Activated naive CD8-positive, alpha-beta T cell treated with anti-CD3 and anti-CD28 coated beads, Interleukin-2, amount 50 U/mL, for 24 hours (primary cell): ENCODE measurements at regions not wholly inside any gene's neighbourhood (a gene's known extent, or its start where the extent isn't known, plus 50 kb on each side); places are given as distances from the start of the nearest gene placed in this dataset.
"Not testable (repeated sequence)": the region's sequence is repeated elsewhere in the genome, so short reads cannot be mapped to it uniquely, and the experiment has no call there.

ENCODE experiments used
- ATAC-seq: fragments of 150-1000 bp; cut with Tn5 transposase; one replicate; pipeline ENCODE4 v1.10.0; 2021
- DNase-seq: peaks from one replicate; pipeline ENCODE4 v3.0.0; 2021
- H3K27ac Mint-ChIP-seq: one replicate; pipeline ENCODE4 v1.8.0; 2021; ENCODE audit warnings: mild to moderate bottlenecking, mixed read lengths
- H3K27me3 Mint-ChIP-seq: one replicate; pipeline ENCODE4 v1.8.0; 2021; ENCODE audit warnings: mixed read lengths
- H3K36me3 Mint-ChIP-seq: one replicate; pipeline ENCODE4 v1.8.0; 2021; ENCODE audit warnings: low read depth, mixed read lengths
- H3K4me1 Mint-ChIP-seq: one replicate; pipeline ENCODE4 v1.8.0; 2021; ENCODE audit warnings: mixed read lengths
- H3K4me3 Mint-ChIP-seq: one replicate; pipeline ENCODE4 v1.8.0; 2021; ENCODE audit warnings: mild to moderate bottlenecking, moderate library complexity, mixed read lengths
- H3K9me3 Mint-ChIP-seq: one replicate; pipeline ENCODE4 v1.8.0; 2021; ENCODE audit warnings: mixed read lengths

DNA sequence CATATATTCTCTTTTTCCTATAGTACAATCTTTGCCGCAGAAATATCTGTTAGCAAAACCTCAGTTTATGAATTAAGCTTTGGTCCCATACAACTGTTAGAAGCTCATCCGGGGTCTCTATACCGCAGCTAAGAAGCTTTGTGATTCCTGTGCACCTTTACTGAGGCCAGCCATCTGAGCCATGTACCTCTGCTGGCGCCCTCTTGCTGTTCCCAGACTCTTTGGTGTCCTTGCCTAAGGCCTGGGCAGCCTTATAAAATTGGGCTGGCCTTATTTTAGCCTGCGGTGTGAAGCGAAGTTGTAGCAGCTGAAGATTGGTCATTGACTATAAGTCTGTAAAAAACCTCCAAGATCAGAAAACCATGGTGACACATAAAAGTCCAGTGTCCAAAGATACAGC lies 1135.1 kb upstream of the CHAC2 start:
- H3K27ac Mint-ChIP-seq = no peak overlapping the region
- H3K36me3 Mint-ChIP-seq = no peaks in the 10 kb centered on the region
- no peaks in the 10 kb centered on the region for H3K27me3 Mint-ChIP-seq
- no peaks in the 10 kb centered on the region for H3K4me1 Mint-ChIP-seq
- no peak for ATAC-seq
- H3K4me3 Mint-ChIP-seq = no peak overlapping the region
- no peaks in the 10 kb centered on the region for H3K9me3 Mint-ChIP-seq
- no peak for DNase-seq

DNA sequence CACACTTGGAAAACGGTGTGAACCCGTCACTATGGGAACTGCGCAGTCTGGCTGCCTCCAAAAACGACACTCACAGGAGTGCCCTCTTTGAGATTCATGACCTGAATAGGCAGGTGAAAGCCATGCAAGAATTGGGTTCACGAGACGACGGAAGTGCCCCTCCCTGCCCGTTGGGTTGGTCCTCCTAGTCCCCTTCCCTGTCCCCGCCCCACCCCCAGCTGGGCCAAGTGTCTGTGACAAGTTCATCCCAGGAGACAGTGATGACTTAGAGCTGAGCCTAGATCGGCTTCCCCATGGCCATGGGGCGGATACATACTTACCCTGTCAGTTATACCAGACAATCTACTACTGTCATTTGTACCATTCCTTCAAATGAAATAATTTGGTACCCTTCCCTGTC lies 1137.7 kb upstream of the CHAC2 start:
- H3K27ac Mint-ChIP-seq = no peak overlapping the region
- no peaks in the 10 kb centered on the region for H3K9me3 Mint-ChIP-seq
- H3K4me3 Mint-ChIP-seq = no peak overlapping the region
- H3K27me3 Mint-ChIP-seq = no peaks in the 10 kb centered on the region
- ATAC-seq (no peak), DNase-seq (no peak)
- no peaks in the 10 kb centered on the region for H3K4me1 Mint-ChIP-seq
- H3K36me3 Mint-ChIP-seq = no peaks in the 10 kb centered on the region

DNA sequence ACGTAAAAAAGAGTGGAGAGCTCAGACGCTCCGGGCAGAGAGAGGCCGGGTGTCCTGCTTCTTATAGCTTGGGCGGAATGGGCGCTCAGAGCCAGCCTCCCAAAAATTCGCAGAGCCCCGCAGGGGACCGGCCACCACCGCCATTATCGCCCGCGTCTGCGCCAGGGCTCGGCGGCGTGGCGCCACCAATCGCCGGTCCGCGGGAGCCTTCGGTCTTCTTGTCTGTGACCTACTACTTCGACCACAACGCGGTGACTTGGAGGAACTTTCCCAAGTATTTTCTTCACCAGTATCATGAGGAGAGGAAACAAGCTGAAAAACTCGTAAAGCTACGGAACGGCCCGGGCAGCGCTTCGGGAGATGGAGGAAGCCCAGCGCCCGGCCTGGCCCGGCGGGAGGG lies 1138.1 kb upstream of the CHAC2 start:
- DNase-seq = no peak
- Mint-ChIP-seq H3K4me3 (no peak overlapping the region), H3K9me3 (no peaks in the 10 kb centered on the region), H3K36me3 (no peaks in the 10 kb centered on the region), H3K27ac (no peak overlapping the region), H3K27me3 (no peaks in the 10 kb centered on the region), H3K4me1 (no peaks in the 10 kb centered on the region)
- no peak for ATAC-seq

DNA sequence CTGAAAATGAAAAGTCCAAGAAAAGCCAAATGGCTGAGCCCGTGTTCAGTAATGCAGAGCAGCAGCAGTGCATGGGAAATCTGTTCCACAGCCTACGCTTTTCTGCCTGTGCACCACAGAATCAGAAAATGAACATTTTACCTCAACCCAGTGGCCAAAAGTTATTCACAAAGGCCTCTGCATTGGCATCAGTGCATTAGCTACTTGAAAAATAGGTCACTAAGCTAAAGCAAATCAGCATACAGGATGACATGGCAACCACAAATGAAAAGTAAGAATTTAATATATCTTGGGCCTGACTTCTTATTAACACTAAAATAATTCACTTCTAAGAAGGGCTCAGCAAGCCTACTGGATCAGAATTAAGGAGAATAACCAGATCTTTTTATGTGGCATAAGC lies 1145.3 kb upstream of the CHAC2 start:
- H3K4me3 Mint-ChIP-seq = no peak overlapping the region
- H3K27me3 Mint-ChIP-seq = no peaks in the 10 kb centered on the region
- H3K9me3 Mint-ChIP-seq = peaks cover 7% of the 10 kb centered on the region
- H3K27ac Mint-ChIP-seq = no peak overlapping the region
- DNase-seq (no peak), ATAC-seq (no peak)
- H3K4me1 Mint-ChIP-seq = no peaks in the 10 kb centered on the region
- H3K36me3 Mint-ChIP-seq = no peaks in the 10 kb centered on the region

DNA sequence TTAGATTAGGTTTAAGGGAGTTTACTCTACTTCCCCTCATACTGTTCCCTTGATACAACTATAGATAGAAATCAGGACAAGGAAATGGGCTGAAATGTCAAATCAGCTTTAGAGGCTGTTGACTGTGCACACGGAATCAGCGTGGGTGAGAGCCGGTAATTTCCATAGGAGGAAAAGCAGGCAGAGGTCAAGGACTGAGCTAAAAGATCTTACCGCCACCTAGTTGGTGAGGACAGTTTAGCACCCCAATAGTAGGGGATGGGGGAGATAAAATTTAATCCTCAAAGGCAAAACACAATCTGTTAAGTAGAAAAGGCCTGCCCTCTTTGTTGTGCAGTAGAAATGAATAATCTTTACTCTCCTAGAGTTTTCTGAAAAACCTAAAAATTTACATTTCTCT lies 1154.5 kb upstream of the CHAC2 start:
- no peak overlapping the region for H3K27ac Mint-ChIP-seq
- DNase-seq = no peak
- ATAC-seq = no peak
- H3K4me3 Mint-ChIP-seq = no peak overlapping the region
- no peaks in the 10 kb centered on the region for H3K4me1 Mint-ChIP-seq
- H3K36me3 Mint-ChIP-seq = no peaks in the 10 kb centered on the region
- H3K9me3 Mint-ChIP-seq = peaks cover 9% of the 10 kb centered on the region
- H3K27me3 Mint-ChIP-seq = no peaks in the 10 kb centered on the region

DNA sequence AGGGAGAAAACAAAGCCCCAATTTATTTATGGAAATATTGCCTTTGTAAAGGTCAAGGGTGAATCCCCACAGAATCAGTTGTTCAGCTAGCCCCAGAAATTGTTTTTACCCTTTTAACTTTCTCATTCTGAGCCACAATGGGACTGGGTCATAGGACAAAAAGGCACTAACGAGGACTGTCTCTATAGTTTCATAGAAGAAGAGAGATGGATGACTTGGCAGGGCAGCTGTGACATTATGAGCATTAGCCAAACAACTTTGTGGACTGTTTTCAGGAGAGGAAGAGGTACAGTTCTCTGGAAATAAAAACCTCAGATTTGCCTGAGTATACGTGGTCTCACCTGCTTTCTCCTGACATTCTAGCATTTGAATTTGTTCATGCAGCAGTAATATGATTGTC lies 1155.8 kb upstream of the CHAC2 start:
- no peak overlapping the region for H3K4me3 Mint-ChIP-seq
- peaks cover 4% of the 10 kb centered on the region for H3K9me3 Mint-ChIP-seq
- no peak overlapping the region for H3K27ac Mint-ChIP-seq
- ATAC-seq (no peak), DNase-seq (no peak)
- H3K4me1 Mint-ChIP-seq = no peaks in the 10 kb centered on the region
- H3K36me3 Mint-ChIP-seq = no peaks in the 10 kb centered on the region
- H3K27me3 Mint-ChIP-seq = no peaks in the 10 kb centered on the region

DNA sequence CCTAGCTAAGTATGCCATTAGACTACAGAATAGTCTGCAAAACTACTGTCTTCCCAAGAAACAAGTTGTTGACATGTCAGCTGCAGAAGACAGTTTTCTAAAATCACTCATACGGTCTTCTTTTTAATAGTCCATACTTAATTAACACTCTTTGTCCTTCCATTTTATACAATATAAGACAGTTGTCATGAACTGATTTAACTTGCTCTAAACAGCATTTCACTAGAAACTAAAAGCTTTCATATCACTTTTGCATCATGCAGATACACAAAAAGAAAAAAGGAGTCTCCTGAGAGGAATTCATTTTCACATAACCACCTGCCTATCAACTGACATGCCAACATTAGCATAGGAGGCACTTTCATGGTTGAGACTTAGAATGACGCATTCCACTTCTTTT lies 1159.6 kb upstream of the CHAC2 start:
- H3K4me1 Mint-ChIP-seq = no peaks in the 10 kb centered on the region

DNA sequence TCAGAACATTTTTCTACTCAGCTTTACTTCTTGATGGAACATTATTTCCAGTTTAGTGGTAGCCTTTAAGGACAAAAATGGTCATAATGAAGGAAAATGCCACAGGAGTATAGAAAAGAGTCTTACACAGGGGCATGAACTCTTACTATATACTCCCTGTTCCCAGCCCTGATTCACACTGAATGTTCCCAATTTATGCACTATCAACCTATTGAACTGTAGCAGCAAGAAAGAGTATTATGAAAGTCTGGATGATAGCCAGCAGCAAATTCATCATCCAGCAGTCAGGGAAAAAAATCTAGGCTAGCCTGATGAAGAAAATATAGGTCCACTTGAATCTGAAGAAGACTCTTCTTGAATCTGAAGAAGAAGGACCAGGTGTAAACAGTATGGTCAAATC lies 1170.3 kb upstream of the CHAC2 start:
- no peak for DNase-seq
- no peaks in the 10 kb centered on the region for H3K36me3 Mint-ChIP-seq
- H3K9me3 Mint-ChIP-seq = peaks cover 9% of the 10 kb centered on the region
- no peaks in the 10 kb centered on the region for H3K4me1 Mint-ChIP-seq
- no peak for ATAC-seq
- H3K4me3 Mint-ChIP-seq = no peak overlapping the region
- no peak overlapping the region for H3K27ac Mint-ChIP-seq
- H3K27me3 Mint-ChIP-seq = no peaks in the 10 kb centered on the region

More for the DNA sequence above, 1159.6 kb upstream of the CHAC2 start:
- Mint-ChIP-seq H3K27me3 (no peaks in the 10 kb centered on the region), H3K36me3 (no peaks in the 10 kb centered on the region), H3K27ac (no peak overlapping the region), H3K4me3 (no peak overlapping the region), H3K9me3 (peaks cover 14% of the 10 kb centered on the region)
- DNase-seq = no peak
- ATAC-seq = no peak

DNA sequence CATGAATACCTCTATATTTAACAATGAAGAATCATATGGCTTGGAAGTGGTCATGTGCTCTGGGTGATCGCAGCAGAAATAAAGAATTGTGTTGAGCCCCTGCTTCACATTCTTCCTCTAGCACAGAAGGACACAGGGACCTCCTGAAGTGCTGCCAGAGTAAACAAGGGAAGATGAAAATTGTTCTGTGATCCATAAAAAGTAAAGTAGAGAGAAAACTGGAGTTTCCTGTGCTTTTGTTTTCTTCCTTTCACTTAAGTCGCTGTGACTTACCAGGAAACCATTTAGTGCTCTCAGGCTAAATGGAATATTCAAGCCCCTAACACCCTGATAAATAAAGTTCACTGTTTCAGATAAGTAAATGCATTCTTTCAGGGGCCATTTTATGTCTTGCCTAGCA lies 1173.6 kb upstream of the CHAC2 start:
- H3K27me3 Mint-ChIP-seq = no peaks in the 10 kb centered on the region
- H3K9me3 Mint-ChIP-seq = peaks cover 25% of the 10 kb centered on the region
- H3K27ac Mint-ChIP-seq = no peak overlapping the region
- no peak for ATAC-seq
- no peaks in the 10 kb centered on the region for H3K36me3 Mint-ChIP-seq
- DNase-seq = no peak
- H3K4me1 Mint-ChIP-seq = no peaks in the 10 kb centered on the region
- H3K4me3 Mint-ChIP-seq = no peak overlapping the region

DNA sequence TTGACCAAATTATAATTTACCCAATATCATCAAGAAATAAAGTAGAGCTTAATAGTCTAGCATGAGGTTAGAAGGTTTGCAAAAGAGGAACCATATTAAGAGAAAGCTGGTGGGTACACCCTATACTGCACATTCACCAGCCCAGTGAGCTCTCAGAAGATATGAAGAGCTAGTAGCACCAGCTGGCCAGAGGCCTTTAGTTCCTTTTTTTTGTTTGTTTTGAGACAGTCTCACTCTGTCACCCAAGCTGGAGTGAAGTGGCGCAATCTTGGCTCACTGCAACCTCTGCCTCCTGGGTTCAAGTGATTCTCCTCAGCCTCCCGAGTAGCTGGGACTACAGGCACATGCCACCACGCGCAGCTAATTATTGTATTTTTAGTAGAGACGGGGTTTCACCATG lies 1183.5 kb upstream of the CHAC2 start:
- H3K9me3 Mint-ChIP-seq = peaks cover 19% of the 10 kb centered on the region
- H3K27me3 Mint-ChIP-seq, ATAC-seq, H3K4me1 Mint-ChIP-seq, H3K4me3 Mint-ChIP-seq, DNase-seq, H3K27ac Mint-ChIP-seq, H3K36me3 Mint-ChIP-seq: not testable (repeated sequence)

DNA sequence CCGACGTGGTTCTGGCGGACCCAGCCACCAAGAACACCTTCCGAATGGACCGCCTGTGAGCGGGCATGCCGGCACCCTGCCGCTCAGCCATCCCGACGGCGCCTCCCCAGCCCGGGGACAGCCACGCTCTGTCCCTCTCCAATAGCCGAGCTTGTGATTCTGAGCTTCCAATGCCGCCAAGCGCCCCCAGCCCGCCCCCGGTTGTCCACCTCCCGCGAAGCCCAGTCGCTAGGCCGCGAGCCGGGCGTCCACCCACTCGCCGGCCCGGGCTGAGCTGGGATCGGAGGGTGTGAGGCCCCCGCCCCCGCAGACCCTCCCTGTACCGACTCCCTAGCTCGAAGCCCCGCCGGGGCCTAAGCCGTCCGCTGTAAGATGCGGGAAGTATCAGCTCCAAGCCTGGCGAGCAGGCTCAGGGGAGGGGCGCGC lies 1195.1 kb upstream of the CHAC2 start:
- no peak for ATAC-seq
- H3K4me3 Mint-ChIP-seq = no peak overlapping the region
- H3K36me3 Mint-ChIP-seq = no peaks in the 10 kb centered on the region
- no peak overlapping the region for H3K27ac Mint-ChIP-seq
- no peaks in the 10 kb centered on the region for H3K27me3 Mint-ChIP-seq
- no peak for DNase-seq
- peaks cover 31% of the 10 kb centered on the region for H3K9me3 Mint-ChIP-seq
- H3K4me1 Mint-ChIP-seq = no peaks in the 10 kb centered on the region

DNA sequence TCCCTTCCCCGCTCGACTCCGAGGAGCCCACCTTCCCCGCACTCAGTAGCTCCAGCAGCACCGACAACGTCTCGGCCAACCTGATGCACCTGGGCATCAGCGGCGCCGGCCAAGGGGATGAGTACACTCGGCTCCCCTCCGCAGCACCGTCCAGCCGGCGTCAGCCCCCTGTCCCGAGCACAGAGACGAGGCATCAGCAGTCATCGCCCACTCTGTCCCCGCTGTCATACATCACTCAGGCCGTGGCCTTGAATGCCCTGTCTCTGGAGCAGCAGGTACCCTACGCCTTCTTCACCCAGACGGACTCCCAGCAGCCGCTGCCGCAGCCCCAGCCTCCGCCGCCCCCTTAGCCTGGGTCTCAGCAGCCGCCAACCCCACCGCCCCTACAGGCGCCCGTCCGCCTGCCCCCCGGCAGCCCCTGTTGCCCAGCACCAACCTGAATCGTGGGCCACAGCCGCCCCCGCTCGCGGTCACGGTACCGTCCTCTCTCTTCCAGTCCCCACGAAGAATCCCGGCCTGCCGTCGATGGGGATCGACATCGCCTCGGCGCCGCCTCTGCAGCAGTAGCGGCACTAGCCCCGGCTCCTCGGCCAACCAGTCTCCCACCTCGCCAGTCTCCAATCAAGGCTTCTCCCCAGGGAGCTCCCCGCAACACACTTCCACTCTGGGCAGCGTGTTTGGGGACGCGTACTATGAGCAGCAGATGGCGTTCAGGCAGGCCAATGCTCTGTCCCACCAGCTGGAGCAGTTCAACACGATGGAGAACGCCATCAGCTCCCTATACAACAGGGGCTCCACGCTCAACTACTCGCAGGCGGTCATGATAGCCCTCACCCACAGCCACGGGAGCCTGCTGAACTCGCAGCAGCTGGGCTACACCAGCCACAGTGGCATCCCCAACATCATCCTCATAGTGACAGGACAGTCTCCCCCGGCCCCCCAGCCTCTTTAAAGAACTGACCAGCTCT lies 1195.9 kb upstream of the CHAC2 start:
- H3K36me3 Mint-ChIP-seq = no peaks in the 10 kb centered on the region
- no peak for DNase-seq
- no peak overlapping the region for H3K4me3 Mint-ChIP-seq
- no peaks in the 10 kb centered on the region for H3K4me1 Mint-ChIP-seq
- no peak overlapping the region for H3K27ac Mint-ChIP-seq
- H3K27me3 Mint-ChIP-seq = no peaks in the 10 kb centered on the region
- peak; percentile 24 for ATAC-seq
- H3K9me3 Mint-ChIP-seq = peaks cover 28% of the 10 kb centered on the region

DNA sequence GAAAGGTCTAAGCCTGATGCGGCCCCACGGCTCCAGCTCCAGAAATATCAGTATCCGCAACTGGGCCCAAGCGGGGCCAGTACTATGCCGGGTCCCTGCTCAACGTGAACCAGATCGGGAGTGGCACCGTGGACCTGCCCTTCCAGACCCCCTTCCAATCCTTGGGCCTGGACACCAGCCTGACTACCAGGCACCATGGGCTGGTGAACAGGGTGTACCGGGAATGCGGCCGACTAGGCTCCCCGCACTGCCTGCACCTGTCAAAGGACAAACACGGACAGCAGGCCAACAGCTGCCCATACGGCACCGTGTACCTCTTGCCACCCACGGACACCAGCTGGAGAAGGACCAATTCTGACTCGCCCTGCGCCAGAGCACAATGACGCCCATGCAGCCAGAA lies 1196.9 kb upstream of the CHAC2 start:
- no peak for ATAC-seq
- H3K9me3 Mint-ChIP-seq = peaks cover 34% of the 10 kb centered on the region
- H3K4me1 Mint-ChIP-seq = no peaks in the 10 kb centered on the region
- no peak overlapping the region for H3K4me3 Mint-ChIP-seq
- H3K36me3 Mint-ChIP-seq = no peaks in the 10 kb centered on the region
- DNase-seq = no peak
- H3K27me3 Mint-ChIP-seq = no peaks in the 10 kb centered on the region
- no peak overlapping the region for H3K27ac Mint-ChIP-seq

DNA sequence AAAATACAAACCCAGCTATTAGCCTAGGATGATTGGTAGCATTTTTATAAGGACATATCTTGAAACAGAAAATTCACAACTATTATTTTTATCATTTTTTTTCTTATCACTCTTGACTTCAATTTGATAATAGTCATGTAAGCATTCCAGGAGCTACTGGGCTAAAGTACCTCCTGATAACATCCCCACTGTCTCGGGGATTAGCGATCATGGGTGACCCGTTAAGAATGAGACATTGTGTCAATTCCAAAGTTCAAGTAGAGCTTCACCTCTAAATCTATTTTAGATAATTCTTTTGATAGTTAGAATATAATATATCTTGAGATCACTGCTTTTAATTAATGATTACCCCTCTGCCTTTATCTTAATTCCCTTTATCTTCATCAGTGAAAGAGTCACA lies 1204.5 kb upstream of the CHAC2 start:
- Mint-ChIP-seq H3K36me3 (no peaks in the 10 kb centered on the region), H3K4me1 (no peaks in the 10 kb centered on the region), H3K4me3 (no peak overlapping the region), H3K27me3 (no peaks in the 10 kb centered on the region), H3K9me3 (peaks cover 11% of the 10 kb centered on the region), H3K27ac (no peak overlapping the region)
- no peak for DNase-seq
- ATAC-seq = no peak

DNA sequence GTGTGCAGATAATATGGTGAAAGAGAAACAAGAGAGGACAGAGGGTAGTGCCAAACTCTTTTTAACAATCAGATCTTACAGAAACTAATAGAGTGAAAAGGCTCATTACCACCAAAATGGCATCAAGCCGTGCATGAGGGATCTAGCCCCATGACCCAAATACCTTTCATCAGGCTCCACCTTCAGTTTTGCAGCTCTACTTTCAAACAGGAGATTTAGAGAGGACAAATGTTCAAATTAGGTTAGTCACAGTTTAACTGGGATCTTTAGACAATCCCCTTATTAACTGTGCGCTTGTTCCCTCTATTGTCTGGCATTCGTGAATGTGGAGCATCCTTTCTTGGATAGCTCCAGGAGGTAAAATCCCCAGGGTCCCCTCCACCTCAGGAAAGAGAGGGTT lies 1209.3 kb upstream of the CHAC2 start:
- peaks cover 13% of the 10 kb centered on the region for H3K9me3 Mint-ChIP-seq
- H3K27ac Mint-ChIP-seq = no peak overlapping the region
- H3K4me1 Mint-ChIP-seq = no peaks in the 10 kb centered on the region
- no peaks in the 10 kb centered on the region for H3K27me3 Mint-ChIP-seq
- H3K36me3 Mint-ChIP-seq = no peaks in the 10 kb centered on the region
- ATAC-seq = no peak
- H3K4me3 Mint-ChIP-seq = no peak overlapping the region
- DNase-seq = no peak

DNA sequence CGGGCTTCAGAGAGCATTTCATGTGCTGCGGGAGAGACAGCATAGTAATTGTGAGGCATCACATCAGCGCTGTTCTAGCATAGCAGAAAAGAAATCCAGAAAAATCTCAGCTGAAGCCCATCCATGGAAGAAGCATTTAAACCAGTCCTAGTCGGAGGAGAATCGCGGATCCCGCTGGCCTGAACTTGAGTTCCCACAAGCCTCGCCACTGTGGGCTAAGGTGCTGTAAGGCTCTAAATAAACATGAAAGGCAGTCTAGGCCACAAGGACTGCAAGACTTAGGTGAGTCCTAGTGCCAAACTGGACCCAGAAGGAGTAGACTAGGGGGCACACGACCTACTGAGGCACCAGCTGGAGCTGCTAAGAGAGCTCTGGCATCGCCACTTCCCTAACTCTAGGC lies 1225.3 kb upstream of the CHAC2 start:
- Mint-ChIP-seq H3K9me3 (peaks cover 26% of the 10 kb centered on the region), H3K27ac (no peak overlapping the region), H3K4me1 (no peaks in the 10 kb centered on the region), H3K4me3 (no peak overlapping the region), H3K27me3 (no peaks in the 10 kb centered on the region), H3K36me3 (no peaks in the 10 kb centered on the region)
- DNase-seq (no peak), ATAC-seq (no peak)
